SK-N-SH treated with all-trans-retinoic acid at 6 μM for 48 hours (cell line): ENCODE measurements at regions not wholly inside any gene's neighbourhood (a gene's known extent, or its start where the extent isn't known, plus 50 kb on each side); places are given as distances from the start of the nearest gene placed in this dataset.

Source experiments
- ATAC-seq: fragments of 200-7000 bp; cut with Tn5 transposase; 3 replicates; pipeline ENCODE4 v1.9.1; 2020; ENCODE audit warnings: mild to moderate bottlenecking, moderate library complexity
- BACH2 ChIP-seq: fragments of 250-450 bp; sonication (Bioruptor Pico); IDR thresholded peaks from 2 replicates; pipeline ENCODE4 v1.9.0; 2021; ENCODE audit warnings: mild to moderate bottlenecking, borderline replicate concordance
- CREB5 ChIP-seq: fragments of 250-450 bp; sonication (Bioruptor Pico); IDR thresholded peaks from 2 replicates; pipeline ENCODE4 v1.5.1; 2020; ENCODE audit warnings: low read depth, mild to moderate bottlenecking, moderate library complexity
- CSDC2 ChIP-seq: fragments of 250-450 bp; sonication (Bioruptor Pico); IDR thresholded peaks from 2 replicates; pipeline ENCODE4 v1.5.0; 2020; ENCODE audit warnings: mild to moderate bottlenecking, moderate library complexity
- CSRNP3 ChIP-seq: fragments of 250-450 bp; sonication (Bioruptor Pico); IDR thresholded peaks from 2 replicates; pipeline ENCODE4 v1.5.1; 2021; ENCODE audit warnings: mild to moderate bottlenecking, moderate library complexity
- ESRRG ChIP-seq: fragments of 250-450 bp; sonication (Bioruptor Pico); IDR thresholded peaks from 2 replicates; pipeline ENCODE4 v1.6.1; 2021; ENCODE audit warnings: mild to moderate bottlenecking
- GLIS3 ChIP-seq: fragments of 250-450 bp; sonication (Bioruptor Pico); IDR thresholded peaks from 2 replicates; pipeline ENCODE4 v1.5.0; 2020; ENCODE audit warnings: mild to moderate bottlenecking, moderate library complexity
- ISL1 ChIP-seq: fragments of 250-450 bp; sonication (Bioruptor Pico); IDR thresholded peaks from 2 replicates; pipeline ENCODE4 v2.1.2; 2022; ENCODE audit warnings: mild to moderate bottlenecking, moderate library complexity
- OSR1 ChIP-seq: fragments of 250-450 bp; sonication (Bioruptor Pico); IDR thresholded peaks from 2 replicates; pipeline ENCODE4 v1.8.0; 2022; ENCODE audit warnings: moderate library complexity, mild to moderate bottlenecking, inconsistent platforms
- PATZ1 ChIP-seq: fragments of 250-450 bp; sonication (Bioruptor Pico); IDR thresholded peaks from 2 replicates; pipeline ENCODE4 v1.8.0; 2020; ENCODE audit warnings: mild to moderate bottlenecking, moderate library complexity, borderline replicate concordance
- RARB ChIP-seq: fragments of 250-450 bp; sonication (Bioruptor Pico); IDR thresholded peaks from 2 replicates; pipeline ENCODE4 v1.8.0; 2021; ENCODE audit warnings: mild to moderate bottlenecking, moderate library complexity
- SNAI2 ChIP-seq: fragments of 250-450 bp; sonication (Bioruptor Pico); IDR thresholded peaks from 2 replicates; pipeline ENCODE4 v1.5.0; 2020; ENCODE audit warnings: mild to moderate bottlenecking, moderate library complexity
- TCF4 ChIP-seq: fragments of 250-450 bp; sonication (Bioruptor Pico); IDR thresholded peaks from 2 replicates; pipeline ENCODE4 v1.8.0; 2021; ENCODE audit warnings: mild to moderate bottlenecking, moderate library complexity, borderline replicate concordance
- TSHZ2 ChIP-seq: fragments of 250-450 bp; sonication (Bioruptor Pico); IDR thresholded peaks from 2 replicates; pipeline ENCODE4 v1.5.0; 2020; ENCODE audit warnings: mild to moderate bottlenecking, moderate library complexity
- ZC3H10 ChIP-seq: fragments of 250-450 bp; sonication (Bioruptor Pico); IDR thresholded peaks from 2 replicates; pipeline ENCODE4 v1.5.1; 2021; ENCODE audit warnings: mild to moderate bottlenecking, moderate library complexity
- ZFP3 ChIP-seq: fragments of 250-450 bp; sonication (Bioruptor Pico); IDR thresholded peaks from 2 replicates; pipeline ENCODE4 v1.5.0; 2020; ENCODE audit warnings: mild to moderate bottlenecking, moderate library complexity
- ZFP30 ChIP-seq: fragments of 450-650 bp; formaldehyde crosslinking; IDR thresholded peaks from 2 replicates; pipeline ENCODE4 v1.5.0; 2022; ENCODE audit warnings: mild to moderate bottlenecking, moderate library complexity
- ZNF565 ChIP-seq: fragments of 450-650 bp; formaldehyde crosslinking; conservative IDR thresholded peaks from 2 replicates; pipeline ENCODE4 v1.5.0; 2020; ENCODE audit warnings: low read depth, mild to moderate bottlenecking, moderate library complexity
- ZNF8 ChIP-seq: fragments of 450-650 bp; formaldehyde crosslinking; IDR thresholded peaks from 2 replicates; pipeline ENCODE4 v1.5.0; 2020; ENCODE audit warnings: mild to moderate bottlenecking, moderate library complexity

GRCh38 chr6:66851930-66852329, 1144.9 kb upstream of the EYS start:
- TF ChIP-seq ISL1 (CRISPR knock-in tag): peak; percentile 67
- no peak for TF ChIP-seq ZFP30 (CRISPR knock-in tag)
- ATAC-seq: no peak

- TF ChIP-seq RARB (CRISPR knock-in tag): no peak
- TF ChIP-seq SNAI2 (CRISPR knock-in tag): no peak
- no peak for TF ChIP-seq CSRNP3
- TF ChIP-seq ISL1 (CRISPR knock-in tag): peak; percentile 27; the same call in 1 of the 2 replicates
- TF ChIP-seq GLIS3 (CRISPR knock-in tag): no peak
- TF ChIP-seq ZFP30 (CRISPR knock-in tag): no peak
- TF ChIP-seq ZNF565 (CRISPR knock-in tag): no peak
- no peak for ATAC-seq
Measured at GRCh38 chr6:66849843-66850242, 1142.8 kb upstream of the EYS start.

- no peak for TF ChIP-seq ISL1 (CRISPR knock-in tag)
- TF ChIP-seq CSRNP3: no peak
- TF ChIP-seq CREB5 (CRISPR knock-in tag): no peak
- no peak for TF ChIP-seq GLIS3 (CRISPR knock-in tag)
- no peak for TF ChIP-seq ZNF565 (CRISPR knock-in tag)
- no peak for TF ChIP-seq SNAI2 (CRISPR knock-in tag)
- TF ChIP-seq ZNF8 (CRISPR knock-in tag): no peak
- TF ChIP-seq OSR1: no peak
- TF ChIP-seq ESRRG (CRISPR knock-in tag): no peak
- no peak for ATAC-seq
Measured at GRCh38 chr6:66848244-66848953, 1141.4 kb upstream of the EYS start.

- TF ChIP-seq TSHZ2 (CRISPR knock-in tag) (no peak), PATZ1 (CRISPR knock-in tag) (no peak), ISL1 (CRISPR knock-in tag) (no peak), CSRNP3 (no peak), ZFP3 (no peak), SNAI2 (CRISPR knock-in tag) (no peak), ESRRG (CRISPR knock-in tag) (no peak), ZC3H10 (CRISPR knock-in tag) (no peak), BACH2 (CRISPR knock-in tag) (no peak), TCF4 (no peak), CSDC2 (no peak)
- TF ChIP-seq, all 23 proteins: peak for 0
- ATAC-seq: no peak
Measured at GRCh38 chr6:66838764-66839163, 1131.7 kb upstream of the EYS start.
